OCI-LY7 (cell line): ENCODE measurements at regions not wholly inside any gene's neighbourhood (a gene's known extent, or its start where the extent isn't known, plus 50 kb on each side); places are given as distances from the start of the nearest gene placed in this dataset.
"Not testable (repeated sequence)": the region's sequence is repeated elsewhere in the genome, so short reads cannot be mapped to it uniquely, and the experiment has no call there.

Experiments
- BruUV-seq: library from RNA; stranded (reverse); fragments of 400-500 nt; replicated peaks from 2 replicates; lab custom pipeline; 2021; lab: Mats Ljungman, UMichigan
- CTCF ChIA-PET: fragments of 300-600 bp; sonication (Branson Sonifier 250); formaldehyde crosslinking; loops from one replicate; lab custom pipeline; 2022; ENCODE audit warnings: antibody characterized with exemption; ENCODE audit not compliant: unreplicated experiment; lab: Charles Lee
- POLR2A ChIA-PET: fragments of 300-600 bp; sonication (Branson Sonifier 250); formaldehyde crosslinking; loops from one replicate; lab custom pipeline; 2022; ENCODE audit warnings: antibody characterized with exemption; lab: Charles Lee
- DNase-seq: peaks from one replicate; pipeline ENCODE4 v3.0.0-alpha.2; 2015; ENCODE audit warnings: low spot score
- H2AFZ ChIP-seq: fragments of 200-600 bp; sonication (generic), shearing (Covaris generic); 2 replicates; pipeline ENCODE4 v1.6.1; 2014; ENCODE audit warnings: mild to moderate bottlenecking, antibody characterized with exemption, low read length, moderate library complexity
- H3K27ac ChIP-seq: fragments of 200-600 bp; sonication (generic); 2 replicates; pipeline ENCODE4 v1.5.1; 2014; ENCODE audit warnings: mixed run types, low read depth, mild to moderate bottlenecking, moderate library complexity, low read length, inconsistent platforms; ENCODE audit not compliant: poor library complexity, severe bottlenecking
- H3K36me3 ChIP-seq: fragments of 200-600 bp; sonication (generic); 2 replicates; pipeline ENCODE4 v1.6.1; 2014; ENCODE audit warnings: mild to moderate bottlenecking, antibody characterized with exemption, low read length, moderate library complexity, mixed read lengths; ENCODE audit not compliant: insufficient read depth
- H3K4me1 ChIP-seq: fragments of 200-600 bp; sonication (generic); 2 replicates; pipeline ENCODE4 v1.5.1; 2014; ENCODE audit warnings: mild to moderate bottlenecking, low read length; ENCODE audit not compliant: insufficient read depth, poor library complexity, severe bottlenecking
- H3K4me2 ChIP-seq: fragments of 200-600 bp; sonication (generic); 2 replicates; pipeline ENCODE4 v1.6.1; 2014; ENCODE audit warnings: mild to moderate bottlenecking, low read length
- H3K4me3 ChIP-seq: fragments of 200-600 bp; sonication (generic); 2 replicates; pipeline ENCODE4 v1.5.1; 2014; ENCODE audit warnings: mild to moderate bottlenecking, low read depth, low read length; ENCODE audit not compliant: poor library complexity, severe bottlenecking
- H3K79me2 ChIP-seq: fragments of 200-600 bp; sonication (generic); 2 replicates; pipeline ENCODE4 v1.6.1; 2016; ENCODE audit warnings: low read depth, mild to moderate bottlenecking, low read length, moderate library complexity, mixed read lengths; ENCODE audit not compliant: insufficient read depth
- H3K9me2 ChIP-seq: fragments of 200-600 bp; sonication (generic); 2 replicates; pipeline ENCODE4 v1.6.1; 2016; ENCODE audit warnings: mild to moderate bottlenecking, low read length, mixed read lengths; ENCODE audit not compliant: insufficient read depth
- H3K9me3 ChIP-seq: fragments of 200-600 bp; sonication (generic); 2 replicates; pipeline ENCODE4 v1.6.1; 2014; ENCODE audit warnings: mild to moderate bottlenecking, mixed run types, low read length, mixed read lengths
- H4K20me1 ChIP-seq: fragments of 200-600 bp; sonication (generic); 2 replicates; pipeline ENCODE4 v1.6.1; 2014; ENCODE audit warnings: mild to moderate bottlenecking, antibody characterized with exemption, low read length, moderate library complexity, mixed read lengths; ENCODE audit not compliant: insufficient read depth
- EZH2phosphoT487 ChIP-seq: fragments of 200-600 bp; sonication (generic); IDR thresholded peaks from 2 replicates; pipeline ENCODE4 v1.6.1; 2018; ENCODE audit warnings: low read depth, borderline replicate concordance, mild to moderate bottlenecking, mixed run types, antibody characterized with exemption, low read length, moderate library complexity, mixed read lengths
- intact Hi-C: fragments of 100-400 bp; cut with micrococcal nuclease; formaldehyde crosslinking; loops from one replicate; pipeline ENCODE4 v1.10.0; 2022; ENCODE audit not compliant: unreplicated experiment
- TF ChIP-seq, protein P1 (sequence below): fragments of 200-600 bp; sonication (generic); conservative IDR thresholded peaks from 2 replicates; pipeline ENCODE4 v1.5.1; 2014; ENCODE audit warnings: mild to moderate bottlenecking, antibody characterized with exemption, low read length, moderate library complexity, mixed read lengths

- Histone ChIP-seq H3K36me3 (no peaks in the 10 kb centered on the region), H3K9me2 (no peaks in the 10 kb centered on the region), H3K4me1 (no peaks in the 10 kb centered on the region), H3K27ac (no peak overlapping the region), H3K9me3 (no peaks in the 10 kb centered on the region), H2AFZ (no peak overlapping the region), H3K79me2 (no peaks in the 10 kb centered on the region), H3K4me2 (no peak overlapping the region), H3K4me3 (no peak overlapping the region), H4K20me1 (no peaks in the 10 kb centered on the region)
- DNase-seq = no peak
- TF ChIP-seq EZH2phosphoT487 = no peak
- TF ChIP-seq, protein P1, sequence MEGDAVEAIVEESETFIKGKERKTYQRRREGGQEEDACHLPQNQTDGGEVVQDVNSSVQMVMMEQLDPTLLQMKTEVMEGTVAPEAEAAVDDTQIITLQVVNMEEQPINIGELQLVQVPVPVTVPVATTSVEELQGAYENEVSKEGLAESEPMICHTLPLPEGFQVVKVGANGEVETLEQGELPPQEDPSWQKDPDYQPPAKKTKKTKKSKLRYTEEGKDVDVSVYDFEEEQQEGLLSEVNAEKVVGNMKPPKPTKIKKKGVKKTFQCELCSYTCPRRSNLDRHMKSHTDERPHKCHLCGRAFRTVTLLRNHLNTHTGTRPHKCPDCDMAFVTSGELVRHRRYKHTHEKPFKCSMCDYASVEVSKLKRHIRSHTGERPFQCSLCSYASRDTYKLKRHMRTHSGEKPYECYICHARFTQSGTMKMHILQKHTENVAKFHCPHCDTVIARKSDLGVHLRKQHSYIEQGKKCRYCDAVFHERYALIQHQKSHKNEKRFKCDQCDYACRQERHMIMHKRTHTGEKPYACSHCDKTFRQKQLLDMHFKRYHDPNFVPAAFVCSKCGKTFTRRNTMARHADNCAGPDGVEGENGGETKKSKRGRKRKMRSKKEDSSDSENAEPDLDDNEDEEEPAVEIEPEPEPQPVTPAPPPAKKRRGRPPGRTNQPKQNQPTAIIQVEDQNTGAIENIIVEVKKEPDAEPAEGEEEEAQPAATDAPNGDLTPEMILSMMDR = no peak
- ChIA-PET CTCF (no interaction called here), POLR2A (interaction anchor here (0.7 to 0.9 kb wide), 2 partner anchors 84 to 467 kb away, joined by 3 to 5 read pairs; no protein-coding TSS in a partner anchor)
- intact Hi-C loops = no loop called here
- BruUV-seq = no TSS peak
Observed at GRCh38 chr7:110507832-110508231, 583.1 kb upstream of the LRRN3 start.

- POLR2A ChIA-PET, H3K27ac ChIP-seq, BruUV-seq, intact Hi-C loops, H3K4me2 ChIP-seq, H3K4me3 ChIP-seq, H3K9me2 ChIP-seq, H4K20me1 ChIP-seq, H3K79me2 ChIP-seq, H3K4me1 ChIP-seq, H2AFZ ChIP-seq, DNase-seq, H3K9me3 ChIP-seq, H3K36me3 ChIP-seq, CTCF ChIA-PET: not testable (repeated sequence)
Observed at GRCh38 chr7:110514975-110515551, 575.9 kb upstream of the LRRN3 start.

DNA sequence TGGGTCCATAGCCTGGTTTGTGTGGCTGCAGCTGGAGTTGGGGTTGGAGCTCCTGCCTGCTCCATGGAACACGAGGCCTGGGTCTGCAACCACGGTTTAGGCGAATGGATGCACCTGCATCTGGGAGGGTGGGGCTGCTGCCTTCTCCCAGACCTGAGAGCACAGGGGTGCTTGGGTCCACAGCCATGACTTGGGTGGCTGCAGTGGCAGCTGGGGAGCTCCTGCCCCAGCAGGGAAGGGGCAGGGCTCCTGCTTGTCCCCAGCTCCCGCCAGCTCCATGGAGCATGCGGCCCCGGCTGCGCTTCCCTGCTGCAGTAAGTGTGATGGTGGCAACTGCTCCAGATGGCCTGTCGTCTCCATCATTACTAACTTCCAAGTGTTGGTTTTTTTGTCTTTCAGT, 571.1 kb upstream of the LRRN3 start:
- no peak overlapping the region for H3K27ac ChIP-seq
- intact Hi-C loops = no loop called here

More for the DNA sequence above, 571.1 kb upstream of the LRRN3 start:
- Histone ChIP-seq H3K79me2 (no peaks in the 10 kb centered on the region), H3K4me3 (no peak overlapping the region), H3K4me1 (no peaks in the 10 kb centered on the region), H2AFZ (no peak overlapping the region), H3K9me2 (no peaks in the 10 kb centered on the region), H4K20me1 (no peaks in the 10 kb centered on the region), H3K4me2 (no peak overlapping the region), H3K9me3 (no peaks in the 10 kb centered on the region), H3K36me3 (no peaks in the 10 kb centered on the region)
- BruUV-seq = no TSS peak
- ChIA-PET POLR2A (no interaction called here), CTCF (no interaction called here)
- no peak for TF ChIP-seq EZH2phosphoT487
- TF ChIP-seq, protein P1 = no peak
- no peak for DNase-seq
